H1 (cell line): ENCODE measurements at regions not wholly inside any gene's neighbourhood (a gene's known extent, or its start where the extent isn't known, plus 50 kb on each side); places are given as distances from the start of the nearest gene placed in this dataset.

Source experiments
- USF2 ChIP-seq: IDR thresholded peaks from 2 replicates; pipeline ENCODE4 v1.6.1; 2011; ENCODE audit warnings: low read length, improper control_type of control experiment

GRCh38 chr12:92213166-92213565 is 67.5 kb upstream of the BTG1 start (continued):
- TF ChIP-seq USF2: no peak
